GM12878 (cell line): ENCODE measurements at regions not wholly inside any gene's neighbourhood (a gene's known extent, or its start where the extent isn't known, plus 50 kb on each side); places are given as distances from the start of the nearest gene placed in this dataset.

Source experiments
- BCL3 ChIP-seq: IDR thresholded peaks from 2 replicates; pipeline ENCODE4 v1.6.1; 2011; ENCODE audit warnings: borderline replicate concordance, low read depth, mild to moderate bottlenecking, moderate library complexity, low read length; ENCODE audit not compliant: insufficient read depth, poor library complexity, severe bottlenecking
- CBFB ChIP-seq: IDR thresholded peaks from 2 replicates; pipeline ENCODE4 v1.6.1; 2016; ENCODE audit warnings: antibody characterized with exemption, low read depth
- MEF2A ChIP-seq: IDR thresholded peaks from 2 replicates; pipeline ENCODE4 v1.6.1; 2011; ENCODE audit warnings: low read depth, mild to moderate bottlenecking, low read length, moderate library complexity; ENCODE audit not compliant: insufficient read depth
- TF ChIP-seq, protein P1 (sequence below): fragments of 450-650 bp; formaldehyde crosslinking; IDR thresholded peaks from 2 replicates; pipeline ENCODE4 v1.5.0; 2022; ENCODE audit warnings: mild to moderate bottlenecking, missing genetic modification characterization
- TF ChIP-seq, protein P2 (sequence below): fragments of 450-650 bp; IDR thresholded peaks from 2 replicates; pipeline ENCODE4 v1.6.1; 2018; ENCODE audit warnings: borderline replicate concordance, mild to moderate bottlenecking; ENCODE audit not compliant: partially characterized antibody

DNA sequence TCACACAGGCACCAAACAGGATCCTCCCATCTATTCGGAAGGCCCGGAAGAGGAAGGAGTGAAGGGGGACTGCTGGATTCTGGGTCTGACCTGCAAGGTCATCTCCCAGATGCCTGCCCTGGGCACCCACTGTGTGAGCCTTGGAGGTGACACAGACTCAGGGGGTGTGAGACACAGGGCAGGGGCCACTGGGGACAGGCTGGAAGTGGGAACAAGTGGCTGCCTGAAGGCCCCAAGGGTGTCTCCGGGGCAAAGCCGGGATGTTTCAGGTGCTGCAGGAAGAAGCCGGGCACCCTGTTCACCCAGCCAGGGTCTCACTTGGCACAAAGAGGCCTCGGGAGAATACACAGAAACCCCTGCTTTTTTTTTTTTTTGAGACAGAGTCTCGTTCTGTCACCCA lies 385.5 kb downstream of the CTTN start (continued):
- TF ChIP-seq, protein P1, sequence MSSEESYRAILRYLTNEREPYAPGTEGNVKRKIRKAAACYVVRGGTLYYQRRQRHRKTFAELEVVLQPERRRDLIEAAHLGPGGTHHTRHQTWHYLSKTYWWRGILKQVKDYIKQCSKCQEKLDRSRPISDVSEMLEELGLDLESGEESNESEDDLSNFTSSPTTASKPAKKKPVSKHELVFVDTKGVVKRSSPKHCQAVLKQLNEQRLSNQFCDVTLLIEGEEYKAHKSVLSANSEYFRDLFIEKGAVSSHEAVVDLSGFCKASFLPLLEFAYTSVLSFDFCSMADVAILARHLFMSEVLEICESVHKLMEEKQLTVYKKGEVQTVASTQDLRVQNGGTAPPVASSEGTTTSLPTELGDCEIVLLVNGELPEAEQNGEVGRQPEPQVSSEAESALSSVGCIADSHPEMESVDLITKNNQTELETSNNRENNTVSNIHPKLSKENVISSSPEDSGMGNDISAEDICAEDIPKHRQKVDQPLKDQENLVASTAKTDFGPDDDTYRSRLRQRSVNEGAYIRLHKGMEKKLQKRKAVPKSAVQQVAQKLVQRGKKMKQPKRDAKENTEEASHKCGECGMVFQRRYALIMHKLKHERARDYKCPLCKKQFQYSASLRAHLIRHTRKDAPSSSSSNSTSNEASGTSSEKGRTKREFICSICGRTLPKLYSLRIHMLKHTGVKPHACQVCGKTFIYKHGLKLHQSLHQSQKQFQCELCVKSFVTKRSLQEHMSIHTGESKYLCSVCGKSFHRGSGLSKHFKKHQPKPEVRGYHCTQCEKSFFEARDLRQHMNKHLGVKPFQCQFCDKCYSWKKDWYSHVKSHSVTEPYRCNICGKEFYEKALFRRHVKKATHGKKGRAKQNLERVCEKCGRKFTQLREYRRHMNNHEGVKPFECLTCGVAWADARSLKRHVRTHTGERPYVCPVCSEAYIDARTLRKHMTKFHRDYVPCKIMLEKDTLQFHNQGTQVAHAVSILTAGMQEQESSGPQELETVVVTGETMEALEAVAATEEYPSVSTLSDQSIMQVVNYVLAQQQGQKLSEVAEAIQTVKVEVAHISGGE (CRISPR knock-in tag), result no peak
- TF ChIP-seq MEF2A, result no peak
- TF ChIP-seq BCL3, result no peak
- TF ChIP-seq, protein P2, sequence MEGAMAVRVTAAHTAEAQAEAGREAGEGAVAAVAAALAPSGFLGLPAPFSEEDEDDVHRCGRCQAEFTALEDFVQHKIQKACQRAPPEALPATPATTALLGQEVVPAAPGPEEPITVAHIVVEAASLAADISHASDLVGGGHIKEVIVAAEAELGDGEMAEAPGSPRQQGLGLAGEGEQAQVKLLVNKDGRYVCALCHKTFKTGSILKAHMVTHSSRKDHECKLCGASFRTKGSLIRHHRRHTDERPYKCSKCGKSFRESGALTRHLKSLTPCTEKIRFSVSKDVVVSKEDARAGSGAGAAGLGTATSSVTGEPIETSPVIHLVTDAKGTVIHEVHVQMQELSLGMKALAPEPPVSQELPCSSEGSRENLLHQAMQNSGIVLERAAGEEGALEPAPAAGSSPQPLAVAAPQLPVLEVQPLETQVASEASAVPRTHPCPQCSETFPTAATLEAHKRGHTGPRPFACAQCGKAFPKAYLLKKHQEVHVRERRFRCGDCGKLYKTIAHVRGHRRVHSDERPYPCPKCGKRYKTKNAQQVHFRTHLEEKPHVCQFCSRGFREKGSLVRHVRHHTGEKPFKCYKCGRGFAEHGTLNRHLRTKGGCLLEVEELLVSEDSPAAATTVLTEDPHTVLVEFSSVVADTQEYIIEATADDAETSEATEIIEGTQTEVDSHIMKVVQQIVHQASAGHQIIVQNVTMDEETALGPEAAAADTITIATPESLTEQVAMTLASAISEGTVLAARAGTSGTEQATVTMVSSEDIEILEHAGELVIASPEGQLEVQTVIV, result no peak
- TF ChIP-seq CBFB, result no peak
